ENCODE measurements at regions not wholly inside any gene's neighbourhood (a gene's known extent, or its start where the extent isn't known, plus 50 kb on each side); places are given as distances from the start of the nearest gene placed in this dataset.

- H3K27ac ChIP-seq (ENCODE audit: low read depth in 1 of 2, low read length in 2 of 2) = no peak overlapping the region
- no peaks in the 10 kb centered on the region for H3K9me3 ChIP-seq (ENCODE audit: control insufficient read depth in 4 of 4, low read length in 3 of 4)
- no peaks in the 10 kb centered on the region for H3K4me1 ChIP-seq (ENCODE audit: control insufficient read depth in 4 of 4, insufficient read depth in 4 of 4, low read length in 3 of 4)
- 61% methylated on average over 1 of the region's 1 CpG for WGBS
- H3K9ac ChIP-seq (ENCODE audit: low read depth in 1 of 2, low read length in 2 of 2) = no peak overlapping the region
- no peak for TF ChIP-seq TAF1 (conservative IDR thresholded peaks at IDR 0.05)
- no peak for TF ChIP-seq NR2F2 (IDR thresholded peaks at IDR 0.05)
- TF ChIP-seq SP1 (IDR thresholded peaks at IDR 0.05) = no peak
- TF ChIP-seq YY1 (IDR thresholded peaks at IDR 0.05) = no peak
- TF ChIP-seq JUND (IDR thresholded peaks at IDR 0.05) = no peak
- no peak for TF ChIP-seq FOXA2 (IDR thresholded peaks at IDR 0.05)
- TF ChIP-seq GABPA (IDR thresholded peaks at IDR 0.05 in 1 of 2, conservative IDR thresholded peaks at IDR 0.05 in 1 of 2) = no peak
- no peak for TF ChIP-seq CTCF (IDR thresholded peaks at IDR 0.05; ENCODE audit: low read depth, low read length, missing input control)
- TF ChIP-seq HNF4G (IDR thresholded peaks at IDR 0.05) = no peak
- TF ChIP-seq FOXA1 (IDR thresholded peaks at IDR 0.05) = no peak
- TF ChIP-seq RXRA (IDR thresholded peaks at IDR 0.05) = no peak
- TF ChIP-seq RAD21 (IDR thresholded peaks at IDR 0.05) = no peak
- TF ChIP-seq REST (IDR thresholded peaks at IDR 0.05) = no peak
- no peak for TF ChIP-seq EGR1 (IDR thresholded peaks at IDR 0.05; ENCODE audit: low read depth in 2 of 2)
- TF ChIP-seq ZBTB33 (IDR thresholded peaks at IDR 0.05) = no peak
- no peaks in the 10 kb centered on the region for H3K27me3 ChIP-seq (ENCODE audit: control insufficient read depth in 4 of 4, insufficient read depth in 4 of 4, low read length in 3 of 4)
- no peaks in the 10 kb centered on the region for H3K36me3 ChIP-seq (ENCODE audit: control insufficient read depth in 4 of 4, insufficient read depth in 3 of 4, low read depth in 1 of 4, low read length in 3 of 4)
- H3K4me3 ChIP-seq (ENCODE audit: low read depth in 1 of 3, low read length in 3 of 3) = no peak overlapping the region
- DNase-seq (ENCODE audit: low spot score) = no peak
Observed at GRCh38 chr9:13814647-13815400, 499.1 kb downstream of the NFIB start.

GRCh38 chr9:13811876-13812275 lies 502.1 kb downstream of the NFIB start:
- peaks cover 0 to 2% (median 0%) of the 10 kb centered on the region in 4 donors for H3K27me3 ChIP-seq (ENCODE audit: control insufficient read depth in 4 of 4, insufficient read depth in 4 of 4, low read length in 3 of 4)
- H3K36me3 ChIP-seq (ENCODE audit: control insufficient read depth in 4 of 4, insufficient read depth in 3 of 4, low read depth in 1 of 4, low read length in 3 of 4) = no peaks in the 10 kb centered on the region
- H3K27ac ChIP-seq (ENCODE audit: low read depth in 1 of 2, low read length in 2 of 2) = no peak overlapping the region
- no peak for DNase-seq (ENCODE audit: low spot score)
- H3K9me3 ChIP-seq (ENCODE audit: control insufficient read depth in 4 of 4, low read length in 3 of 4) = no peaks in the 10 kb centered on the region
- no peak overlapping the region for H3K4me3 ChIP-seq (ENCODE audit: low read depth in 1 of 3, low read length in 3 of 3)
- no peaks in the 10 kb centered on the region for H3K4me1 ChIP-seq (ENCODE audit: control insufficient read depth in 4 of 4, insufficient read depth in 4 of 4, low read length in 3 of 4)
- H3K9ac ChIP-seq (ENCODE audit: low read depth in 1 of 2, low read length in 2 of 2) = no peak overlapping the region
- TF ChIP-seq EGR1 (IDR thresholded peaks at IDR 0.05; ENCODE audit: low read depth in 2 of 2) (no peak), HNF4A (conservative IDR thresholded peaks at IDR 0.05) (no peak), MAX (IDR thresholded peaks at IDR 0.05) (no peak), JUND (IDR thresholded peaks at IDR 0.05) (no peak), GABPA (IDR thresholded peaks at IDR 0.05 in 1 of 2, conservative IDR thresholded peaks at IDR 0.05 in 1 of 2) (no peak), NR2F2 (IDR thresholded peaks at IDR 0.05) (no peak), TAF1 (conservative IDR thresholded peaks at IDR 0.05) (no peak), ZBTB33 (IDR thresholded peaks at IDR 0.05) (no peak), REST (IDR thresholded peaks at IDR 0.05) (no peak), RXRA (IDR thresholded peaks at IDR 0.05) (no peak), YY1 (IDR thresholded peaks at IDR 0.05) (no peak), RAD21 (IDR thresholded peaks at IDR 0.05) (no peak), HNF4G (IDR thresholded peaks at IDR 0.05) (no peak), FOXA2 (IDR thresholded peaks at IDR 0.05) (no peak)
